Keratinocyte (primary cell): ENCODE measurements at regions not wholly inside any gene's neighbourhood (a gene's known extent, or its start where the extent isn't known, plus 50 kb on each side); places are given as distances from the start of the nearest gene placed in this dataset.

ENCODE experiments used
- DNase-seq: peaks from one replicate; pipeline ENCODE4 v3.0.0-alpha.2; 2011; ENCODE audit warnings: low read depth, missing footprints, low spot score
- FAIRE-seq: peaks from 2 replicates; lab custom pipeline; 2011; peaks lifted over from hg19 to GRCh38; lab: Jason Lieb, UNC
- H2AFZ ChIP-seq: 2 replicates; pipeline ENCODE4 v1.6.0; 2012; ENCODE audit warnings: low read length, control low read depth, inconsistent platforms; ENCODE audit not compliant: control insufficient read depth
- H3K27ac ChIP-seq: 2 replicates; pipeline ENCODE4 v1.5.1; 2011; ENCODE audit warnings: low read length; ENCODE audit not compliant: control insufficient read depth, insufficient read depth
- H3K27me3 ChIP-seq: 3 replicates; pipeline ENCODE4 v1.6.0; 2011; ENCODE audit warnings: low read length; ENCODE audit not compliant: control insufficient read depth, insufficient read depth; ENCODE audit errors: extremely low read depth
- H3K36me3 ChIP-seq, 2 experiments: 2 replicates in 1 of 2; 3 replicates in 1 of 2; pipeline ENCODE4 v1.5.1; 2011; ENCODE audit warnings: low read length in 2 of 2, mild to moderate bottlenecking in 1 of 2; ENCODE audit not compliant: control insufficient read depth in 2 of 2, insufficient read depth in 2 of 2; ENCODE audit errors: extremely low read depth in 1 of 2
- H3K4me1 ChIP-seq: 3 replicates; pipeline ENCODE4 v1.5.1; 2011; ENCODE audit warnings: low read length; ENCODE audit not compliant: control insufficient read depth, insufficient read depth; ENCODE audit errors: extremely low read depth
- H3K4me2 ChIP-seq: 3 replicates; pipeline ENCODE4 v1.6.0; 2011; ENCODE audit warnings: low read depth, low read length; ENCODE audit not compliant: control insufficient read depth, insufficient read depth; ENCODE audit errors: extremely low read depth
- H3K4me3 ChIP-seq, 3 experiments: fragments of 200-600 bp in 1 of 3; sonication (generic) in 1 of 3; 2 replicates in 2 of 3; 3 replicates in 1 of 3; pipeline ENCODE4 v1.5.1; 2011 to 2016; ENCODE audit warnings: low read length in 3 of 3, mild to moderate bottlenecking in 3 of 3, control low read depth in 2 of 3, inconsistent platforms in 1 of 3, low read depth in 1 of 3, mixed read lengths in 1 of 3, mixed run types in 1 of 3, moderate library complexity in 1 of 3; ENCODE audit not compliant: control insufficient read depth in 2 of 3, insufficient read depth in 2 of 3; ENCODE audit errors: extremely low read depth in 1 of 3
- H3K79me2 ChIP-seq: 2 replicates; pipeline ENCODE4 v1.6.0; 2012; ENCODE audit warnings: low read length; ENCODE audit not compliant: control insufficient read depth, insufficient read depth
- H3K9ac ChIP-seq: 3 replicates; pipeline ENCODE4 v1.6.0; 2011; ENCODE audit warnings: low read length; ENCODE audit not compliant: control insufficient read depth, insufficient read depth; ENCODE audit errors: extremely low read depth
- H3K9me1 ChIP-seq: 3 replicates; pipeline ENCODE4 v1.6.0; 2011; ENCODE audit warnings: low read length; ENCODE audit not compliant: control insufficient read depth, insufficient read depth; ENCODE audit errors: extremely low read depth
- H3K9me3 ChIP-seq: 2 replicates; pipeline ENCODE4 v1.5.1; 2012; ENCODE audit warnings: low read depth, low read length; ENCODE audit not compliant: control insufficient read depth
- H4K20me1 ChIP-seq: 3 replicates; pipeline ENCODE4 v1.6.0; 2011; ENCODE audit warnings: low read length; ENCODE audit not compliant: control insufficient read depth, insufficient read depth; ENCODE audit errors: extremely low read depth
- CTCF ChIP-seq, 3 experiments: IDR thresholded peaks in 1 of 3; conservative IDR thresholded peaks in 1 of 3; optimal IDR thresholded peaks in 1 of 3; 2 replicates in 2 of 3; 3 replicates in 1 of 3; pipeline versions ENCODE3 to v1.5.1; 2011; ENCODE audit warnings: low read length in 3 of 3, mild to moderate bottlenecking in 3 of 3, moderate library complexity in 2 of 3, control low read depth in 1 of 3, inconsistent platforms in 1 of 3; ENCODE audit not compliant: insufficient read depth in 2 of 3; ENCODE audit errors: extremely low read depth in 1 of 3
- EZH2 ChIP-seq: IDR thresholded peaks from one replicate; pipeline ENCODE4 v1.6.1; 2012; ENCODE audit warnings: inconsistent platforms, mild to moderate bottlenecking, low read length, moderate library complexity
- dilution Hi-C: fragments of 300-500 bp; cut with MboI; formaldehyde crosslinking; loops from one replicate; pipeline ENCODE4 v1.7.0; 2020; ENCODE audit warnings: low sequenced_read_pairs; ENCODE audit not compliant: extremely low pct_ligation_motif_present

- H3K36me3 ChIP-seq: no peaks in the 10 kb centered on the region
- TF ChIP-seq CTCF (optimal IDR thresholded peaks at IDR 0.05 in 1 of 3, IDR thresholded peaks at IDR 0.05 in 1 of 3, conservative IDR thresholded peaks at IDR 0.05 in 1 of 3; ENCODE audit: extremely low read depth in 1 of 3, insufficient read depth in 2 of 3, low read length in 3 of 3) (no peak), EZH2 (no peak)
- H3K4me3 ChIP-seq: no peak overlapping the region
- FAIRE-seq (no peak), DNase-seq (no peak)
- H2AFZ ChIP-seq: no peak overlapping the region
- dilution Hi-C loops: no loop called here
- no peak overlapping the region for H3K27ac ChIP-seq
- no peaks in the 10 kb centered on the region for H3K9me3 ChIP-seq
- no peaks in the 10 kb centered on the region for H3K79me2 ChIP-seq
- H3K27me3 ChIP-seq: peaks cover under 1% of the 10 kb centered on the region
- no peaks in the 10 kb centered on the region for H3K9me1 ChIP-seq
- no peaks in the 10 kb centered on the region for H4K20me1 ChIP-seq
- no peak overlapping the region for H3K4me2 ChIP-seq
- no peak overlapping the region for H3K9ac ChIP-seq
- H3K4me1 ChIP-seq: peaks cover 8% of the 10 kb centered on the region
Observed at GRCh38 chr13:29994911-29995595, 144.6 kb upstream of the UBL3 start.

- dilution Hi-C loops: no loop called here
- peaks cover 8% of the 10 kb centered on the region for H3K4me1 ChIP-seq
- H3K36me3 ChIP-seq: no peaks in the 10 kb centered on the region
- no peak for DNase-seq
- H3K9me3 ChIP-seq: no peaks in the 10 kb centered on the region
- no peaks in the 10 kb centered on the region for H4K20me1 ChIP-seq
- no peak for FAIRE-seq
- H3K27ac ChIP-seq: no peak overlapping the region
- no peak overlapping the region for H2AFZ ChIP-seq
- peaks cover 4% of the 10 kb centered on the region for H3K27me3 ChIP-seq
- H3K4me3 ChIP-seq: no peak overlapping the region
- no peaks in the 10 kb centered on the region for H3K9me1 ChIP-seq
- no peak overlapping the region for H3K4me2 ChIP-seq
- no peak overlapping the region for H3K9ac ChIP-seq
- H3K79me2 ChIP-seq: no peaks in the 10 kb centered on the region
- TF ChIP-seq CTCF (optimal IDR thresholded peaks at IDR 0.05 in 1 of 3, IDR thresholded peaks at IDR 0.05 in 1 of 3, conservative IDR thresholded peaks at IDR 0.05 in 1 of 3; ENCODE audit: extremely low read depth in 1 of 3, insufficient read depth in 2 of 3, low read length in 3 of 3) (no peak), EZH2 (no peak)
Observed at GRCh38 chr13:29993716-29994488, 143.5 kb upstream of the UBL3 start.
